HG02885 (cell line): ENCODE measurements at regions not wholly inside any gene's neighbourhood (a gene's known extent, or its start where the extent isn't known, plus 50 kb on each side); places are given as distances from the start of the nearest gene placed in this dataset.
"Not testable (repeated sequence)": the region's sequence is repeated elsewhere in the genome, so short reads cannot be mapped to it uniquely, and the experiment has no call there.

Source experiments
- ATAC-seq: cut with Tn5 transposase; IDR thresholded peaks from one replicate; pipeline ENCODE4 v1.9.1; 2021; ENCODE audit warnings: mild to moderate bottlenecking; ENCODE audit not compliant: unreplicated experiment, poor library complexity

- ATAC-seq: no peak
These were observed 142.1 kb upstream of the GLRA1 start for GRCh38 chr5:152066784-152067183.

- no peak for ATAC-seq
These were observed 138.4 kb upstream of the GLRA1 start for GRCh38 chr5:152063004-152063403.

- ATAC-seq: peak; percentile 47
These were observed 136.4 kb upstream of the GLRA1 start for GRCh38 chr5:152061095-152061494.

GRCh38 chr5:152058267-152058666 lies 133.6 kb upstream of the GLRA1 start:
- no peak for ATAC-seq

GRCh38 chr5:152056931-152057330 lies 132.3 kb upstream of the GLRA1 start:
- ATAC-seq: no peak

GRCh38 chr5:152052470-152052869 lies 127.8 kb upstream of the GLRA1 start:
- no peak for ATAC-seq

GRCh38 chr5:152051499-152052454 lies 127.1 kb upstream of the GLRA1 start:
- ATAC-seq: no peak

GRCh38 chr5:152046361-152046760 lies 121.7 kb upstream of the GLRA1 start:
- ATAC-seq: no peak

- not testable (repeated sequence) for ATAC-seq
These were observed 114.2 kb upstream of the GLRA1 start for GRCh38 chr5:152038856-152039255.

GRCh38 chr5:152026328-152027024 lies 101.8 kb upstream of the GLRA1 start:
- ATAC-seq: not testable (repeated sequence)

- ATAC-seq: no peak
These were observed 91.8 kb upstream of the GLRA1 start for GRCh38 chr5:152016421-152016820.

- no peak for ATAC-seq
These were observed 83.1 kb upstream of the GLRA1 start for GRCh38 chr5:152007653-152008335.

- no peak for ATAC-seq
These were observed 79.4 kb upstream of the GLRA1 start for GRCh38 chr5:152004095-152004494.
